ENCODE measurements at regions not wholly inside any gene's neighbourhood (a gene's known extent, or its start where the extent isn't known, plus 50 kb on each side); places are given as distances from the start of the nearest gene placed in this dataset.

DNA sequence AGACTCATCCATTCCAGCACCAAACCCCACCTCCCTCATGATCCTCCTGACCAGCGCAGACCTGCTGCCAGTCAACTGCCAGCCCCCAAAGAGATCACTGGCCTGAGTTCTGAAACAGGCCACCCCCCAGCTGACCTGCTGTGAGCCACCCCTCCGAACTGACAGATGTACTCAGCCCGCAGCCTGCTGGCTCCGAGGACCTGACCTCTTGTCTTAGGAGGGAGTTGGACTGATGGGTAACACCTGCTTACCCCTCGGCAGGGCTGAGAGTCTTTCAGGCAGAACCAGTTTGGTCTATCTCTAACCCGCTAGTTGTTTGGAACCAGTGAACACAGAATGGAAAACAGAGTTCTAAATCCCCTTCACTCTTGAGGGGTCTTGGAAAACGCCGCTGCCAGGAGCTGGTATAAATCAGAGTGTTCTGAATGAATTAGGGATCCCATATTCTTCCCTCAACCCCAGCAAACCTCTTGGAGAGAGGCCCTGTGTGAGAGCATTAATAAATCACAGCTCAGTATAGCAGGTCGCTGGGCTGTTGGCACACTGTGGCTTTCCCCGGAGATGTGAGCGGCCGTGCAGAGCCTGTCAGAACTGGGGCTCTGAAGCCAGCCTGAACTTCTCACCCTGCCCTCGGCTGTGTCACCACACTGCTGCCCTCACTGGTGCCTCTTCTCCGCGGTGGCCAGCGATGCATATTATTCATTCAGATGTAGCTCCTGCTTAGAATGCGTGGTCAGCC is 165.1 kb upstream of the NCAM1 start:
- DNase-seq (ENCODE audit: low spot score), result no peak
- Histone ChIP-seq H3K9me3 (no peaks in the 10 kb centered on the region), H3K36me3 (no peaks in the 10 kb centered on the region), H3K4me1 (ENCODE audit: control insufficient read depth in 1 of 2, low read depth in 2 of 2) (peaks cover 9 to 48% of the 10 kb centered on the region in 2 donors), H3K27ac (peak overlapping the region; percentile 83 to 85), H3K27me3 (replicated peaks; ENCODE audit: insufficient read depth) (no peaks in the 10 kb centered on the region), H3K4me3 (no peak overlapping the region)
- no peak for ATAC-seq (ENCODE audit: insufficient number of reproducible peaks, low FRiP score, low read depth)
- no peak for TF ChIP-seq CTCF (IDR thresholded peaks at IDR 0.05)

GRCh38 chr11:112797092-112797491 is 164.1 kb upstream of the NCAM1 start:
- Histone ChIP-seq H3K4me3 (no peak overlapping the region), H3K27me3 (replicated peaks; ENCODE audit: insufficient read depth) (no peaks in the 10 kb centered on the region), H3K9me3 (no peaks in the 10 kb centered on the region), H3K4me1 (ENCODE audit: control insufficient read depth in 1 of 2, low read depth in 2 of 2) (peaks cover 9 to 53% of the 10 kb centered on the region in 2 donors), H3K27ac (peak overlapping the region; percentile 83 to 85), H3K36me3 (no peaks in the 10 kb centered on the region)
- DNase-seq (ENCODE audit: low spot score) (no peak), ATAC-seq (ENCODE audit: insufficient number of reproducible peaks, low FRiP score, low read depth) (no peak)
- no peak for TF ChIP-seq CTCF (IDR thresholded peaks at IDR 0.05)

- Histone ChIP-seq H3K4me3 (no peak overlapping the region), H3K36me3 (no peaks in the 10 kb centered on the region), H3K9me3 (no peaks in the 10 kb centered on the region), H3K27me3 (replicated peaks; ENCODE audit: insufficient read depth) (no peaks in the 10 kb centered on the region), H3K4me1 (ENCODE audit: control insufficient read depth in 1 of 2, low read depth in 2 of 2) (peaks cover 9 to 53% of the 10 kb centered on the region in 2 donors), H3K27ac (no peak overlapping the region)
- ATAC-seq (ENCODE audit: insufficient number of reproducible peaks, low FRiP score, low read depth) (no peak), DNase-seq (ENCODE audit: low spot score) (no peak)
- no peak for TF ChIP-seq CTCF (IDR thresholded peaks at IDR 0.05)
These were observed 163.4 kb upstream of the NCAM1 start for GRCh38 chr11:112797648-112798293.

GRCh38 chr11:112801025-112801816 is 160.0 kb upstream of the NCAM1 start:
- Histone ChIP-seq H3K4me1 (ENCODE audit: control insufficient read depth in 1 of 2, low read depth in 2 of 2) (peaks cover 0 to 24% of the 10 kb centered on the region in 2 donors), H3K9me3 (no peaks in the 10 kb centered on the region), H3K27me3 (replicated peaks; ENCODE audit: insufficient read depth) (no peaks in the 10 kb centered on the region), H3K36me3 (no peaks in the 10 kb centered on the region), H3K4me3 (no peak overlapping the region), H3K27ac (no peak overlapping the region)
- no peak for TF ChIP-seq CTCF (IDR thresholded peaks at IDR 0.05)
- DNase-seq (ENCODE audit: low spot score) (no peak), ATAC-seq (ENCODE audit: insufficient number of reproducible peaks, low FRiP score, low read depth) (no peak)

DNA sequence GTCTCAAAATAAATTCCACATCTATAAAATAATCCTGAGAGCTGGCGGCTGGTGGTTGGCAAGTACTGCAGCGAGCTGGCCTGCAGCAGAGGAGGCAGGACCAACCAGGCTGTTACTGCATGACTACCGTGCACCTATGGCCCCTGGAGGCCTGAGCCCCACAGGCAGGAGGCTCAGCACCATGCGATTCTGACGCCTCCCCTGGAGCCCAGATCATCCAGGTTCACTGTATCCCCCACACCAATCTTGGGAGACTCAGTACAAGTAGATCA is 159.5 kb upstream of the NCAM1 start:
- no peak for DNase-seq (ENCODE audit: low spot score)
- ATAC-seq (ENCODE audit: insufficient number of reproducible peaks, low FRiP score, low read depth), result no peak
- no peaks in the 10 kb centered on the region for H3K36me3 ChIP-seq
- no peak overlapping the region for H3K4me3 ChIP-seq
- no peaks in the 10 kb centered on the region for H3K27me3 ChIP-seq (replicated peaks; ENCODE audit: insufficient read depth)
- H3K9me3 ChIP-seq, result no peaks in the 10 kb centered on the region
- H3K27ac ChIP-seq, result no peak overlapping the region
- peaks cover 0 to 19% of the 10 kb centered on the region in 2 donors for H3K4me1 ChIP-seq (ENCODE audit: control insufficient read depth in 1 of 2, low read depth in 2 of 2)
- TF ChIP-seq CTCF (IDR thresholded peaks at IDR 0.05), result no peak
